ENCODE measurements at regions not wholly inside any gene's neighbourhood (a gene's known extent, or its start where the extent isn't known, plus 50 kb on each side); places are given as distances from the start of the nearest gene placed in this dataset.

GRCh38 chr3:80914854-80915253 lies 846.6 kb downstream of the GBE1 start:
- TF ChIP-seq CTCF (IDR thresholded peaks at IDR 0.05) = no peak
- TF ChIP-seq POLR2A (IDR thresholded peaks at IDR 0.05) = no peak

Measured in testis (tissue), 2 donors.